ENCODE measurements at regions not wholly inside any gene's neighbourhood (a gene's known extent, or its start where the extent isn't known, plus 50 kb on each side); places are given as distances from the start of the nearest gene placed in this dataset.

GRCh38 chr4:111213531-111213930, 590.7 kb upstream of the PITX2 start:
- TF ChIP-seq POLR2A (IDR thresholded peaks at IDR 0.05; ENCODE audit: low read depth, low read length) = no peak
- no peak for TF ChIP-seq RAD21 (IDR thresholded peaks at IDR 0.05; ENCODE audit: low read length)
- TF ChIP-seq CHD1 (IDR thresholded peaks at IDR 0.05; ENCODE audit: low read depth, low read length) = no peak
- TF ChIP-seq, protein P1, sequence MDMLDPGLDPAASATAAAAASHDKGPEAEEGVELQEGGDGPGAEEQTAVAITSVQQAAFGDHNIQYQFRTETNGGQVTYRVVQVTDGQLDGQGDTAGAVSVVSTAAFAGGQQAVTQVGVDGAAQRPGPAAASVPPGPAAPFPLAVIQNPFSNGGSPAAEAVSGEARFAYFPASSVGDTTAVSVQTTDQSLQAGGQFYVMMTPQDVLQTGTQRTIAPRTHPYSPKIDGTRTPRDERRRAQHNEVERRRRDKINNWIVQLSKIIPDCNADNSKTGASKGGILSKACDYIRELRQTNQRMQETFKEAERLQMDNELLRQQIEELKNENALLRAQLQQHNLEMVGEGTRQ (IDR thresholded peaks at IDR 0.05; ENCODE audit: low read depth, low read length) = no peak
- TF ChIP-seq CTCF (conservative IDR thresholded peaks at IDR 0.05; ENCODE audit: low read depth, low read length) = no peak
- TF ChIP-seq SMC3 (IDR thresholded peaks at IDR 0.05; ENCODE audit: low read depth, low read length) = no peak

Measured in IMR-90 (cell line).